Transverse colon (tissue), 4 donors: ENCODE measurements at regions not wholly inside any gene's neighbourhood (a gene's known extent, or its start where the extent isn't known, plus 50 kb on each side); places are given as distances from the start of the nearest gene placed in this dataset.

ENCODE experiments used
- DNase-seq: peaks from one replicate; pipeline ENCODE4 v3.0.0-alpha.2; 2019
- H3K27ac ChIP-seq, 4 donors: fragments of 200-600 bp; sonication (generic); 2 replicates each; pipeline ENCODE4 v1.5.1; 2016 to 2018; ENCODE audit warnings: inconsistent platforms in 4 of 4
- H3K27me3 ChIP-seq: fragments of 200-600 bp; sonication (generic); 2 replicates; pipeline ENCODE4 v1.5.1; 2017; ENCODE audit warnings: inconsistent platforms
- H3K36me3 ChIP-seq, 4 donors: fragments of 200-600 bp; sonication (generic); 2 replicates each; pipeline ENCODE4 v1.5.1; 2017 to 2019; ENCODE audit warnings: inconsistent platforms in 4 of 4
- H3K4me1 ChIP-seq, 4 donors: fragments of 200-600 bp; sonication (generic); 2 replicates each; pipeline ENCODE4 v1.5.1; 2017 to 2020; ENCODE audit warnings: inconsistent platforms in 4 of 4
- H3K4me3 ChIP-seq, 4 donors: fragments of 200-600 bp; sonication (generic); 1 replicate in 1 of 4; 2 replicates in 3 of 4; pipeline versions ENCODE4 v1.5.1 to v1.6.1; 2017 to 2019; ENCODE audit warnings: inconsistent platforms in 4 of 4
- H3K9me3 ChIP-seq, 2 donors: fragments of 200-600 bp; sonication (generic); 2 replicates each; pipeline ENCODE4 v1.5.1; 2017 to 2019; ENCODE audit warnings: inconsistent platforms in 2 of 2
- CTCF ChIP-seq, 5 experiments: fragments of 200-600 bp in 3 of 5; fragments of 450-650 bp in 2 of 5; sonication (generic) in 3 of 5; IDR thresholded peaks; 1 replicate in 2 of 5; 2 replicates in 3 of 5; pipeline ENCODE4 v1.5.1; 2016 to 2017; ENCODE audit warnings: antibody characterized with exemption in 5 of 5, inconsistent platforms in 3 of 5, mild to moderate bottlenecking in 2 of 5, moderate library complexity in 1 of 5
- EP300 ChIP-seq: sonication (generic); formaldehyde crosslinking; IDR thresholded peaks from one replicate; pipeline ENCODE4 v1.6.1; 2017; ENCODE audit warnings: antibody characterized with exemption, low read depth
- POLR2A ChIP-seq: fragments of 450-650 bp; IDR thresholded peaks from one replicate; pipeline ENCODE4 v1.6.1; 2016; ENCODE audit warnings: antibody characterized with exemption, mild to moderate bottlenecking, moderate library complexity
- POLR2AphosphoS5 ChIP-seq, 3 donors: sonication (generic); formaldehyde crosslinking; IDR thresholded peaks; one replicate each; pipeline ENCODE4 v1.6.1; 2016; ENCODE audit warnings: antibody characterized with exemption in 3 of 3
- WGBS, 2 donors: methylation state at CpG; one replicate each; pipeline ENCODE4 v1.1.5; 2018; ENCODE audit warnings: low coverage in 1 of 2; 5-methylcytosine and 5-hydroxymethylcytosine counted together
- in situ Hi-C, 4 donors: fragments of 200-750 bp; cut with MboI; loops; one replicate each; pipeline versions ENCODE4 v1.15.0 to v1.15.1; 2017; ENCODE audit warnings: low sequenced_read_pairs in 3 of 4, low pct_ligation_motif_present in 1 of 4, low pct_unique_long_range_greater_than_20kb in 1 of 4
- intact Hi-C: fragments of 100-400 bp; cut with DNase I; formaldehyde crosslinking; loops from one replicate; pipeline ENCODE4 v1.15.1; 2023; ENCODE audit warnings: low total_unique reads

DNA sequence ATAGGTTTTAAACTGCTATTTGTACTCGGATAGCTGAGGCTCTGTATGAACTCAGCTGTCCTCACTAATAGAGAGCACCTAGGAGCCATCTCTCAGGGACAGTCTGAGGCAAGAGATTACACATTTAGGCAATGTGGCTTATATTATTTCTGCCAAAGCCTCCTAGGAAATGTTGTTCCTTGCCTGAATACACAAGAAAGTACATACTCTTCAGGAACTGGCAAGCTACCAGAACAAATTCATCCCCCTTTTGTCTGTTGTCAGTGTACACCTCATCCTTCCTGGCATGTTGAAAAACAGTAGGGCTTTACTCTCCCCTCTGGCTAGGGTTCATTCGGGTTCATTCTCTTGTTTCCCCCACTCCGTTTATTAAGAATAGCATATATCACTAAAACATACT, 615.9 kb upstream of the FAT3 start:
- no peaks in the 10 kb centered on the region for H3K9me3 ChIP-seq
- H3K36me3 ChIP-seq: no peaks in the 10 kb centered on the region
- H3K4me3 ChIP-seq: no peak overlapping the region
- in situ Hi-C loops: no loop called here
- no peaks in the 10 kb centered on the region for H3K27me3 ChIP-seq
- DNase-seq: no peak
- no peak overlapping the region for H3K27ac ChIP-seq
- H3K4me1 ChIP-seq: no peaks in the 10 kb centered on the region
- 58 to 72% methylated on average over 3 of the region's 3 CpGs for WGBS, 2 donors
- intact Hi-C loops: no loop called here
- TF ChIP-seq EP300 (no peak), POLR2AphosphoS5 (IDR thresholded peaks at IDR 0.05) (no peak), POLR2A (no peak), CTCF (IDR thresholded peaks at IDR 0.05) (no peak)

- 78 to 87% methylated on average over 1 of the region's 1 CpG for WGBS, 2 donors
- intact Hi-C loops: no loop called here
Observed at GRCh38 chr11:91596111-91596510, 628.5 kb upstream of the FAT3 start.

DNA sequence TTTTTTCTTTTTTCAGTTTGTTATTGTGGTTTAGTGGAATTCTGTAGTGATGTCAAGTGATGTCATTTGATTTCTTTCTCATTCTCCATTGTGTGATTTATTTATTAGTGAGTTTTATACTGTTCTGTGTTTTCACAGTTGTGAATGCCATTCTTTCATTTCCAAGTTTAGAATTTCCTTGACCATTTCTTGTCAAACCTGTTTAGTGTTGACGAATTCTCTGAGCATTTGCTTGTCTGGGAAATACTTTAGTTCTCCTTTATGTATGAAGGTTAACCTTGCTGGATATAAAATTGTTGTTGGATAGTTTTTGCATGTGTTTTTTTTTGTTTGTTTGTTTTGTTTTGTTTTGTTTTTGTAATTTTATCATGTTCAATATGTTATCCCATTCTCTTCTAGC, 633.6 kb upstream of the FAT3 start:
- TF ChIP-seq POLR2AphosphoS5 (IDR thresholded peaks at IDR 0.05): no peak
- TF ChIP-seq CTCF (IDR thresholded peaks at IDR 0.05): no peak
- no peak for TF ChIP-seq POLR2A
- TF ChIP-seq EP300: no peak
- in situ Hi-C loops (no loop called here), intact Hi-C loops (no loop called here)
- no peak overlapping the region for H3K4me3 ChIP-seq
- WGBS, 2 donors: 40 to 52% methylated on average over 1 of the region's 1 CpG
- peaks cover 6 to 16% of the 10 kb centered on the region in 2 donors for H3K9me3 ChIP-seq
- H3K4me1 ChIP-seq: no peaks in the 10 kb centered on the region
- no peaks in the 10 kb centered on the region for H3K27me3 ChIP-seq
- DNase-seq: no peak
- no peak overlapping the region for H3K27ac ChIP-seq
- H3K36me3 ChIP-seq: no peaks in the 10 kb centered on the region

More at GRCh38 chr11:91596111-91596510, 628.5 kb upstream of the FAT3 start:
- Histone ChIP-seq H3K27me3 (no peaks in the 10 kb centered on the region), H3K9me3 (peaks cover 6 to 15% of the 10 kb centered on the region in 2 donors), H3K36me3 (no peaks in the 10 kb centered on the region), H3K4me3 (no peak overlapping the region), H3K27ac (no peak overlapping the region), H3K4me1 (no peaks in the 10 kb centered on the region)
- in situ Hi-C loops: no loop called here
- no peak for DNase-seq
- no peak for TF ChIP-seq POLR2A
- TF ChIP-seq CTCF (IDR thresholded peaks at IDR 0.05): no peak
- no peak for TF ChIP-seq EP300
- TF ChIP-seq POLR2AphosphoS5 (IDR thresholded peaks at IDR 0.05): no peak

DNA sequence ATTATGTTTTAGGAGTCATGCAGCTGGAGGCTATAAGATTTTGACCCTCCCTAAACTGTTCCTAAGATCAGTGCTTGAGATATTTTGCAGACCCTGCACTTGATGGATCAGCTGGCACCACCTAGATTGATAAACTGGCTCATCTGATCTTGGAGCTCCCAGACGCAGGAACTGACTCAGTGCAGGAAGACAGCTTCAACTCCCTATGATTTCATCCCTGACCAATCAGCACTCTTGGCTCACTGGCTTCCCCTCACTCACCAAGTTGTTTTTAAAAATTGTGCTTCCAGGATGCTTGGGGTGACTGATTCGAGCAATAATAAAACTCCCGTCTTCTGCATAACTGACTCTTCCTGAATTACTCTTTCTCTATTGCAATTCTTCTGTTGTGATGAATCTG, 637.5 kb upstream of the FAT3 start:
- no peaks in the 10 kb centered on the region for H3K36me3 ChIP-seq
- peaks cover under 1 to 14% of the 10 kb centered on the region in 2 donors for H3K9me3 ChIP-seq
- in situ Hi-C loops: no loop called here
- TF ChIP-seq CTCF (IDR thresholded peaks at IDR 0.05) (no peak), EP300 (no peak), POLR2A (no peak), POLR2AphosphoS5 (IDR thresholded peaks at IDR 0.05) (no peak)
- no peaks in the 10 kb centered on the region for H3K4me1 ChIP-seq
- 50 to 64% methylated on average over 2 to 3 of the region's 3 CpGs for WGBS, 2 donors
- no peaks in the 10 kb centered on the region for H3K27me3 ChIP-seq
- intact Hi-C loops: no loop called here
- no peak for DNase-seq
- H3K27ac ChIP-seq: no peak overlapping the region
- H3K4me3 ChIP-seq: no peak overlapping the region
